ENCODE measurements at regions not wholly inside any gene's neighbourhood (a gene's known extent, or its start where the extent isn't known, plus 50 kb on each side); places are given as distances from the start of the nearest gene placed in this dataset.
A peak's percentile ranks its signal among the peaks of the same experiment; 100 is the strongest.

- TF ChIP-seq ZSCAN31 (CRISPR knock-in tag; IDR thresholded peaks at IDR 0.05; ENCODE audit: low read depth) (no peak), ZNF17 (CRISPR knock-in tag; IDR thresholded peaks at IDR 0.05) (no peak), HOXA9 (CRISPR knock-in tag; IDR thresholded peaks at IDR 0.05; ENCODE audit: borderline replicate concordance) (no peak), RBAK (CRISPR knock-in tag; IDR thresholded peaks at IDR 0.05) (no peak), CENPBD1 (CRISPR knock-in tag; IDR thresholded peaks at IDR 0.05; ENCODE audit: borderline replicate concordance, low read depth) (no peak), CHCHD3 (CRISPR knock-in tag; IDR thresholded peaks at IDR 0.05) (no peak), TOE1 (CRISPR knock-in tag; IDR thresholded peaks at IDR 0.05) (no peak), ZBTB3 (CRISPR knock-in tag; IDR thresholded peaks at IDR 0.05; ENCODE audit: borderline replicate concordance, low read depth) (no peak), NR2F2 (IDR thresholded peaks at IDR 0.05; ENCODE audit: borderline replicate concordance, low read depth) (no peak), NR2F6 (IDR thresholded peaks at IDR 0.05) (no peak), NR2F6 (CRISPR knock-in tag; IDR thresholded peaks at IDR 0.05) (no peak), HHEX (CRISPR knock-in tag; IDR thresholded peaks at IDR 0.05) (no peak)
- BruUV-seq (replicated peaks): no TSS peak
- H3K4me3 ChIP-seq (replicated peaks in 1 of 3; ENCODE audit: insufficient read depth in 1 of 3, low read depth in 2 of 3, low read length in 3 of 3): no peak overlapping the region
- no peaks in the 10 kb centered on the region for H3K9me3 ChIP-seq (ENCODE audit: low read length)
- H2AFZ ChIP-seq (ENCODE audit: low read length): no peak overlapping the region
- no peak for DNase-seq (ENCODE audit: low spot score)
- no peak overlapping the region; the same call in 1 of the 2 replicates for H3K4me2 ChIP-seq (ENCODE audit: low read depth, low read length)
- in situ Hi-C loops (cut with HindIII; ENCODE audit: extremely low pct_ligation_motif_present, low pct_unique_long_range_greater_than_20kb): no loop called here
- ChIA-PET POLR2A (no interaction called here), CTCF (ENCODE audit: low intra/inter-chr PET ratio, low total read pairs) (no interaction called here)
- intact Hi-C loops (cut with micrococcal nuclease; ENCODE audit: unreplicated experiment): loop anchor here (2.0 kb wide), 1 partner anchor 47 kb away; no protein-coding TSS in a partner anchor
- FAIRE-seq: no peak
- no peaks in the 10 kb centered on the region for H3K27me3 ChIP-seq (ENCODE audit: control insufficient read depth in 1 of 2, insufficient read depth in 2 of 2, low read length in 2 of 2)
- no peaks in the 10 kb centered on the region for H3K36me3 ChIP-seq (replicated peaks in 1 of 2; ENCODE audit: control insufficient read depth in 1 of 2, insufficient read depth in 2 of 2, low read length in 2 of 2)
- no peaks in the 10 kb centered on the region for H4K20me1 ChIP-seq (ENCODE audit: insufficient read depth, low read length)
- ATAC-seq: no peak
- H3K9ac ChIP-seq (ENCODE audit: insufficient read depth, low read depth, low read length): no peak overlapping the region
- H3K27ac ChIP-seq (ENCODE audit: extremely low read length, insufficient read depth, low read length): peak overlapping the region; percentile 60
- WGBS (ENCODE audit: low lambda C conversion rate): 79% methylated on average over 4 of the region's 4 CpGs
- H3K4me1 ChIP-seq (ENCODE audit: insufficient read depth, low read length): peaks cover 55% of the 10 kb centered on the region
- no peaks in the 10 kb centered on the region for H3K79me2 ChIP-seq (ENCODE audit: insufficient read depth, low read length)
These were observed 198.4 kb upstream of the NR3C1 start for GRCh38 chr5:143601917-143602333.

Measured in HepG2 (cell line).